Lower leg skin (tissue), 3 donors: ENCODE measurements at regions not wholly inside any gene's neighbourhood (a gene's known extent, or its start where the extent isn't known, plus 50 kb on each side); places are given as distances from the start of the nearest gene placed in this dataset.

Experiments used
- CTCF ChIP-seq, 3 donors: fragments of 450-650 bp; IDR thresholded peaks; one replicate each; pipeline ENCODE4 v1.5.1; 2016; ENCODE audit warnings: antibody characterized with exemption in 3 of 3, mild to moderate bottlenecking in 3 of 3, moderate library complexity in 2 of 3
- POLR2A ChIP-seq, 2 donors: fragments of 450-650 bp; IDR thresholded peaks; one replicate each; pipeline ENCODE4 v1.6.1; 2016 to 2017; ENCODE audit warnings: antibody characterized with exemption in 2 of 2, mild to moderate bottlenecking in 1 of 2, moderate library complexity in 1 of 2

- TF ChIP-seq CTCF (IDR thresholded peaks at IDR 0.05) (no peak), POLR2A (IDR thresholded peaks at IDR 0.05) (no peak)
Measured at GRCh38 chr15:69555080-69555479, 102.5 kb downstream of the RPLP1 start.
